ENCODE measurements at regions not wholly inside any gene's neighbourhood (a gene's known extent, or its start where the extent isn't known, plus 50 kb on each side); places are given as distances from the start of the nearest gene placed in this dataset.

GRCh38 chr12:23376238-23376637 lies 573.2 kb downstream of the SOX5 start:
- TF ChIP-seq USF2 (CRISPR knock-in tag; IDR thresholded peaks at IDR 0.05) (no peak), AR (CRISPR knock-in tag; IDR thresholded peaks at IDR 0.05) (no peak), SP1 (CRISPR knock-in tag; conservative IDR thresholded peaks at IDR 0.05) (no peak), CTCF (IDR thresholded peaks at IDR 0.05) (no peak), ZNF317 (CRISPR knock-in tag; IDR thresholded peaks at IDR 0.05; ENCODE audit: borderline replicate concordance, low read depth) (no peak), HMGA2 (CRISPR knock-in tag; IDR thresholded peaks at IDR 0.05) (no peak), JUN (CRISPR knock-in tag; IDR thresholded peaks at IDR 0.05) (no peak), TP53 (CRISPR knock-in tag; IDR thresholded peaks at IDR 0.05) (no peak)
